GM20000 (cell line): ENCODE measurements at regions not wholly inside any gene's neighbourhood (a gene's known extent, or its start where the extent isn't known, plus 50 kb on each side); places are given as distances from the start of the nearest gene placed in this dataset.

ENCODE experiments used
- DNase-seq: peaks from one replicate; pipeline ENCODE4 v3.0.0; 2012; ENCODE audit warnings: low spot score
- TF ChIP-seq, protein P1 (sequence below): IDR thresholded peaks from 2 replicates; pipeline ENCODE4 v1.5.1; 2012; ENCODE audit warnings: mild to moderate bottlenecking, control low read depth; ENCODE audit errors: extremely low read depth, missing control alignments

DNA sequence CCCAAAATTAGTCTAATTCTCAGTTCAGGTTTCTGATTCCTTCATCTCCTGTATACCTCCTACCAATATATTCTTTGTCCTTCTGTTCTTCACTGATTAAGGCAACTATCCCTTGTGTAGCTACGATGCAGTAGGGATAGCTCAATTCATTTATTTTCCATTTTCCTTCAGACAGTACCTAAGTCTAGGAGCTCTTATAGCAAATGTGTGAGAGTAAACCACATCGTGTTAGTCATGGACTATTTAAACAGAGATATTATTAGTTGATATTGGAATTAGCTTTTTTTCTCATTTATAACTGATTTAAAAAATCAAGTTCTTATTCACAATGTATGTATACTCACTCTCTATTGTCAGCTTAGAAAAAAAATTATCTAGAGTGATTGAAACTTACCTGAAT, 900.0 kb downstream of the JRKL start:
- TF ChIP-seq, protein P1, sequence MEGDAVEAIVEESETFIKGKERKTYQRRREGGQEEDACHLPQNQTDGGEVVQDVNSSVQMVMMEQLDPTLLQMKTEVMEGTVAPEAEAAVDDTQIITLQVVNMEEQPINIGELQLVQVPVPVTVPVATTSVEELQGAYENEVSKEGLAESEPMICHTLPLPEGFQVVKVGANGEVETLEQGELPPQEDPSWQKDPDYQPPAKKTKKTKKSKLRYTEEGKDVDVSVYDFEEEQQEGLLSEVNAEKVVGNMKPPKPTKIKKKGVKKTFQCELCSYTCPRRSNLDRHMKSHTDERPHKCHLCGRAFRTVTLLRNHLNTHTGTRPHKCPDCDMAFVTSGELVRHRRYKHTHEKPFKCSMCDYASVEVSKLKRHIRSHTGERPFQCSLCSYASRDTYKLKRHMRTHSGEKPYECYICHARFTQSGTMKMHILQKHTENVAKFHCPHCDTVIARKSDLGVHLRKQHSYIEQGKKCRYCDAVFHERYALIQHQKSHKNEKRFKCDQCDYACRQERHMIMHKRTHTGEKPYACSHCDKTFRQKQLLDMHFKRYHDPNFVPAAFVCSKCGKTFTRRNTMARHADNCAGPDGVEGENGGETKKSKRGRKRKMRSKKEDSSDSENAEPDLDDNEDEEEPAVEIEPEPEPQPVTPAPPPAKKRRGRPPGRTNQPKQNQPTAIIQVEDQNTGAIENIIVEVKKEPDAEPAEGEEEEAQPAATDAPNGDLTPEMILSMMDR, result no peak
- no peak for DNase-seq

DNA sequence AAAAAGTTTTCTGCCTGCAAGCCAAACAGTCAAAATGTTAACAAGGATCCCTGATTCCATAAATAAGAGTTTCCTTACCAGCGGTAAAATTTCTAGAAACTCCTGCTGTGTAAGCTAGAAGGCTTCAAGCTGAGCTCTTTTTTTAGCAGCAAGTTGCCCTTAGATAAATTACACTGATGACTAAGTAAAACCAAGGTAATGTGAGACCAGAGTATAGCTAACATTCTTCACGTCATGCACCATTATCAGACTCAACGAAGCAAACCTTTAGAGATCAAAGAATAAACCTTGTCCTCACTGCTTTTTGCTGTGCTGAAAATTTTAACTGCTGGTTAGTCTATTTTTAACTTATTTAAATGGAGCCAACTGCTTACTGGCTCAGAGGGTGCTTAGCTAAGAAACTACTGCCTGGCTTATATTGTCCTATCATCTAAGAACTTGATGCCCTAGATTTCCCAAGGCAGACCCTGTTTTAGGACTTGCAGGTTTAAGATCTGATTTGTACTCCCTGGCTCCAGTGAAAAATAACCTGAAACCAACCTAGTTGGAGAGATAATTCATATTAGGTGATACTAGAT, 900.7 kb downstream of the JRKL start:
- no peak for DNase-seq
- TF ChIP-seq, protein P1, result no peak

DNA sequence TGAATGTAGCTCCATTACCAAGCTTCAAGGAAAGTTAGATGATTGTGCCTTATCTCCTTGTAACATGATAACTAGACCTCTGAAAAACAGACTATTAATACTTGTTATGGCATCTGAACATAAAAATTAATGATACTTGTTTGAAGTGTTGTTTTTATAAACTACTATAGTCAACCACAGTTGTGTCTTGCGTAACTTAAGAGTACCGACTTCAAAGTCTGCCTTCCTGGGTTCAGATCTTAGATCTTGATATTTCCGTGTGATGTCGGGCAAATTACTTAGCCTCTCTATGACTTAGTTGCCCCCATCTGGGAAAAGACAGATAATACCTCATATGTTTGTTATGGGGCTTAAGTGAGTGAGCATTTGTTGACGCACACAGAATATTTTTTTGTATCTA, 906.5 kb downstream of the JRKL start:
- TF ChIP-seq, protein P1, result no peak
- no peak for DNase-seq

DNA sequence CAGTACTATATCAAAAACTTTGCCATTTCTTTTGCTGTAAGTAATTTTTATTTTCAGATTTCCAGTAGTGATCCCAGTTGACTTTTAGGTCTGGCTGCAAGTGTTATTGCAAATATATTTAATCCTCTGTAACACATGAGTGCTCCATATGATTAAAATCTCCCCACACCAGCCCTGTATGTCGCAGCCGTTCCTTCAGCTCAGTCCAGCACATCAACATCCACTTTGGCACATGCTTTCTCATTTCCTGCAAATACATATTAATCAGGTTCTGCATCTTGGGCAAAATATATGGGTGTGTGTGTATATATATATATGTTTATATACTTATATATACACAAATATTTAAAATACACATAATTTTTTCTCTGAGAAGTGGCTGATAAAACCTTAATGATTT, 919.5 kb downstream of the JRKL start:
- TF ChIP-seq, protein P1, result no peak
- no peak for DNase-seq

DNA sequence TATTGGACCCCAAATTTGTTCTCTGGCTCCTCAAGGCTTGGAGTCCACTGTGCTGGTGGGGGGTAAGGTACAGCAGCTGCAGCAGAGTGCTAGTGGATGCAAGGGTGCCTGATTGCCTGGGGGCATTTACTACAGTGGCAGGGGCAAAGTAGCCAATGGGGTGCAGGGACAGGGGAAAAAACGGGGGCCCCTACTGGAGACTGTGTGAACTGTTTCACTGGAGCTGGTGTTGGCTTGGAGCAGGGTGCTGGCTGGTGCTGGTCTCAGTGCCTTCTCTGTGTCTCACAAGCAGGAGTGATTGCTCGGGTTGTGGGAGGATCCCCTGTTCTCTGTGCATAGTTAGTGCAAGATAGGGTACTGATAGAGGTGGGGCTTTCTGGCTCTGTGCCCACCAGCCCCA, 935.9 kb downstream of the JRKL start:
- DNase-seq, result no peak
- TF ChIP-seq, protein P1, result no peak

DNA sequence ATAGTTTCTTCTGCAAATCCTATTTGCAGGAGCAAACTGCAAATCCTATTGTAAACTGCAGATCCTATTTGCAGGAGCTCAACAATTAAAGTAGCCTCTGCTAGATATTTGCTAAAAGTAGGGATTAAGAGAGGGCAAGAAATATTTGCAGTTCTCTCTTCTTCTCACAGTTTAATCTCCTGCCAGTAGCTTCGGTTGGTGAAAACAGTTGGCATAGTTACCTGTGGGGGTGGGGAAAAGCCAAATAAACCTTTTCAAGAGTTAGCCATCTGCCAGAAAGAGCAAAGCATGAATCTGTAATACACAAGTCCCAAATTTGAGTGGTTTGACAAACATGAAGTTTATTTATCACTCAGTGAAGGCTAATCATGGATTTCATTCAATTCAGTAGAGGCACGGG, 942.5 kb downstream of the JRKL start:
- TF ChIP-seq, protein P1, result no peak
- DNase-seq, result no peak

DNA sequence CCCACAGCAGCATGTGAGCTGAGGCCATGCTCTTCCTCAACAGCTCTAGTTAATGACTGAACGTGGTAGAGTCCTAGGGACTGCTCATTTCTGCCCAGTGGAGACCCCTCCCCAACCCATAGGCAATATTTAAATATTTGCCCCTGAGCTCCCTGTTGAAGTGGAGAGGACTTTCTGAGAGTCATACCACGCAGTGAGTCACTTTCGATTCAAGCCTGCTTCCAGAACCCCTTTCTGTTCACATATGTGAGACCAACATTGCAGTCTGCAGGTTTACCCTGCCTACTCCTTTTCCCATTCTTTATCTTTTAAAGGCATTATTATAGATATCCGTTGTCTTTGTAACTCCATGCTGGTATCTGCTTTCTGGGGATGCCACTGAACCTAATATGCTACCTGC, 946.3 kb downstream of the JRKL start:
- no peak for DNase-seq
- TF ChIP-seq, protein P1, result no peak
